Tibial nerve (tissue), 4 donors: ENCODE measurements at regions not wholly inside any gene's neighbourhood (a gene's known extent, or its start where the extent isn't known, plus 50 kb on each side); places are given as distances from the start of the nearest gene placed in this dataset.
"Not testable (repeated sequence)": the region's sequence is repeated elsewhere in the genome, so short reads cannot be mapped to it uniquely, and the experiment has no call there.

Experiments
- DNase-seq, 2 donors: peaks; one replicate each; pipeline ENCODE4 v3.0.0-alpha.2; 2019; ENCODE audit warnings: low spot score in 2 of 2
- H3K27ac ChIP-seq, 4 donors: fragments of 200-600 bp; sonication (generic) in 3 of 4; one replicate each; pipeline ENCODE4 v1.5.1; 2017 to 2019; ENCODE audit warnings: mild to moderate bottlenecking in 1 of 4
- H3K27me3 ChIP-seq, 2 donors: fragments of 200-600 bp; sonication (generic) in 1 of 2; one replicate each; pipeline versions ENCODE4 v1.5.1 to v1.6.0; 2017 to 2019
- H3K36me3 ChIP-seq, 3 donors: fragments of 200-600 bp; sonication (generic); one replicate each; pipeline ENCODE4 v1.5.1; 2018 to 2019
- H3K4me1 ChIP-seq, 4 donors: fragments of 200-600 bp; sonication (generic) in 3 of 4; one replicate each; pipeline ENCODE4 v1.5.1; 2017 to 2019
- H3K4me3 ChIP-seq, 4 donors: fragments of 200-600 bp; sonication (generic) in 3 of 4; one replicate each; pipeline ENCODE4 v1.5.1; 2017 to 2019; ENCODE audit warnings: mild to moderate bottlenecking in 1 of 4, moderate library complexity in 1 of 4
- H3K9me3 ChIP-seq, 4 donors: fragments of 200-600 bp; sonication (generic) in 3 of 4; one replicate each; pipeline ENCODE4 v1.5.1; 2017 to 2019
- EP300 ChIP-seq, 2 donors: sonication (generic); formaldehyde crosslinking; IDR thresholded peaks; one replicate each; pipeline ENCODE4 v1.6.1; 2017; ENCODE audit warnings: antibody characterized with exemption in 2 of 2, mild to moderate bottlenecking in 1 of 2
- POLR2A ChIP-seq, 2 donors: fragments of 450-650 bp; IDR thresholded peaks; one replicate each; pipeline ENCODE4 v1.6.1; 2017; ENCODE audit warnings: antibody characterized with exemption in 2 of 2, mild to moderate bottlenecking in 2 of 2, moderate library complexity in 2 of 2
- WGBS, 2 donors: methylation state at CpG; one replicate each; pipeline ENCODE4 v1.1.5; 2018; 5-methylcytosine and 5-hydroxymethylcytosine counted together
- TF ChIP-seq, protein P1 (sequence below), 5 experiments: fragments of 200-600 bp in 3 of 5; fragments of 450-650 bp in 2 of 5; sonication (generic) in 3 of 5; IDR thresholded peaks; one replicate each; pipeline ENCODE4 v1.5.1; 2016 to 2019; ENCODE audit warnings: antibody characterized with exemption in 5 of 5, mild to moderate bottlenecking in 3 of 5, moderate library complexity in 2 of 5

DNA sequence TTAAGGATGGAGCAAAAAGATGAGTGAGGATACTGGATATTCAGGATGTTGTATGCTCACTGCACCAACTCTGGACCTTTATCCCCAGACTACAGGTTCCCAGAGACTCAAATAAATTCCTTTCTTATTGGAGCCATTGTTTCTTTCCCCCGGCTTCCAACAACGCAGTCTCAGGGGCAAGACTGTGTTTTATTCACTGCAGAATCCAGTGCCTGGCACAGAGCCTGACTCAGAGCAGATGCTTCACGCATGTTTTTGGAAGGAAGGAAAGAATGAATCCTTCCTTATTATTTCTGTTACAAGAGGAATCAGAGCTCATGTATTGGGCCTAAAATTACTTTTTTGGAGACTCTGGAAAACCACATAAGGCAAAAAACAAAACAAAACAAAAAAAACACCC is 96.0 kb upstream of the VGLL4 start:
- no peak overlapping the region for H3K27ac ChIP-seq
- H3K36me3 ChIP-seq = no peaks in the 10 kb centered on the region
- no peaks in the 10 kb centered on the region for H3K27me3 ChIP-seq
- no peaks in the 10 kb centered on the region for H3K9me3 ChIP-seq
- DNase-seq = peak in 1 of 2 donors; percentile 18
- no peak overlapping the region for H3K4me3 ChIP-seq
- H3K4me1 ChIP-seq = no peaks in the 10 kb centered on the region
- WGBS, 2 donors = 12 to 13% methylated on average over 3 of the region's 3 CpGs
- TF ChIP-seq EP300 (IDR thresholded peaks at IDR 0.05) (no peak), POLR2A (IDR thresholded peaks at IDR 0.05) (no peak)
- TF ChIP-seq, protein P1, sequence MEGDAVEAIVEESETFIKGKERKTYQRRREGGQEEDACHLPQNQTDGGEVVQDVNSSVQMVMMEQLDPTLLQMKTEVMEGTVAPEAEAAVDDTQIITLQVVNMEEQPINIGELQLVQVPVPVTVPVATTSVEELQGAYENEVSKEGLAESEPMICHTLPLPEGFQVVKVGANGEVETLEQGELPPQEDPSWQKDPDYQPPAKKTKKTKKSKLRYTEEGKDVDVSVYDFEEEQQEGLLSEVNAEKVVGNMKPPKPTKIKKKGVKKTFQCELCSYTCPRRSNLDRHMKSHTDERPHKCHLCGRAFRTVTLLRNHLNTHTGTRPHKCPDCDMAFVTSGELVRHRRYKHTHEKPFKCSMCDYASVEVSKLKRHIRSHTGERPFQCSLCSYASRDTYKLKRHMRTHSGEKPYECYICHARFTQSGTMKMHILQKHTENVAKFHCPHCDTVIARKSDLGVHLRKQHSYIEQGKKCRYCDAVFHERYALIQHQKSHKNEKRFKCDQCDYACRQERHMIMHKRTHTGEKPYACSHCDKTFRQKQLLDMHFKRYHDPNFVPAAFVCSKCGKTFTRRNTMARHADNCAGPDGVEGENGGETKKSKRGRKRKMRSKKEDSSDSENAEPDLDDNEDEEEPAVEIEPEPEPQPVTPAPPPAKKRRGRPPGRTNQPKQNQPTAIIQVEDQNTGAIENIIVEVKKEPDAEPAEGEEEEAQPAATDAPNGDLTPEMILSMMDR (IDR thresholded peaks at IDR 0.05) = no peak

DNA sequence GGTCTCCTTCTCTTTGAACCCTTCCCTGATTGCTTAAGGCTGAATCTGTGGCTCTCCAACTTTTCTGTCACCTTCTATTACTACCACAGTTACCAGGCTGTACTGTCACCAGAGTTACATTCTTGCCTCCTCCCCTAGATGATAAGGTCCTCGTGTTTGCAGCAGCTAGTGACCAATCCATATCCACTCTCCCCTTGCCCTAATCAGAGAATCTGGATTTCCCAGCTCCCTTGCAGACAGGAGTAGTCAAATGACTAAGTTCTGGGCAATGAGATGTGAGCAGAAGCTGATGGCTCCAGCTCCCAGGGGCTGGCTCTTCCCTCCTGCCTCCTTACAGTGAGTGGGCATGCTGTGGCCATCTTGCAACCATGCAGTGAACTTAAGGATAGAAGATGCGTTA is 95.4 kb upstream of the VGLL4 start:
- H3K27me3 ChIP-seq = no peaks in the 10 kb centered on the region
- TF ChIP-seq POLR2A (IDR thresholded peaks at IDR 0.05) (no peak), EP300 (IDR thresholded peaks at IDR 0.05) (no peak)
- TF ChIP-seq, protein P1 (IDR thresholded peaks at IDR 0.05) = no peak
- no peaks in the 10 kb centered on the region for H3K9me3 ChIP-seq
- no peak for DNase-seq
- no peaks in the 10 kb centered on the region for H3K4me1 ChIP-seq
- no peak overlapping the region for H3K27ac ChIP-seq
- WGBS, 2 donors = 61 to 64% methylated on average over 2 of the region's 2 CpGs
- no peak overlapping the region for H3K4me3 ChIP-seq
- no peaks in the 10 kb centered on the region for H3K36me3 ChIP-seq

DNA sequence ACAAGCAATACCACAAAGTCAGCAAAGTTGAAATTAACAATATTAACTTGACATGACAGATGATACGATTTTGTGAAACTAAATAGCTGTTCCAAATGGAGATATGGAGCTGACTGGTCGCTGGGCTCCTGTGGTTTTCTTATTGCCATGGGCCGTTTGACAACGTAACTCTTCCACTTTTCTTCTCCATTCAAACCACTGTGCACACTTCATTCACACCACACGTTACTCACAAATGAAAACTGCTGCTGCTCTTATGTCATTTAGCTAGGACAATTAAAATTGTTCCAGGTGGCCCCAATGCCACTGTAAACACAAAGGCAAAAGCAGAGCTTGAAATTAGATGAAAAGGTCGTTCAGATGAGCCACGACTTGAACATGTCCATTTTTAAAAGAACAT is 94.0 kb upstream of the VGLL4 start:
- H3K4me1 ChIP-seq = no peaks in the 10 kb centered on the region
- 76 to 82% methylated on average over 7 of the region's 7 CpGs for WGBS, 2 donors
- DNase-seq = no peak
- no peaks in the 10 kb centered on the region for H3K9me3 ChIP-seq
- no peak overlapping the region for H3K4me3 ChIP-seq
- H3K36me3 ChIP-seq = no peaks in the 10 kb centered on the region
- H3K27ac ChIP-seq = no peak overlapping the region
- TF ChIP-seq, protein P1 (IDR thresholded peaks at IDR 0.05) = no peak
- TF ChIP-seq POLR2A (IDR thresholded peaks at IDR 0.05) (no peak), EP300 (IDR thresholded peaks at IDR 0.05) (no peak)
- H3K27me3 ChIP-seq = no peaks in the 10 kb centered on the region

DNA sequence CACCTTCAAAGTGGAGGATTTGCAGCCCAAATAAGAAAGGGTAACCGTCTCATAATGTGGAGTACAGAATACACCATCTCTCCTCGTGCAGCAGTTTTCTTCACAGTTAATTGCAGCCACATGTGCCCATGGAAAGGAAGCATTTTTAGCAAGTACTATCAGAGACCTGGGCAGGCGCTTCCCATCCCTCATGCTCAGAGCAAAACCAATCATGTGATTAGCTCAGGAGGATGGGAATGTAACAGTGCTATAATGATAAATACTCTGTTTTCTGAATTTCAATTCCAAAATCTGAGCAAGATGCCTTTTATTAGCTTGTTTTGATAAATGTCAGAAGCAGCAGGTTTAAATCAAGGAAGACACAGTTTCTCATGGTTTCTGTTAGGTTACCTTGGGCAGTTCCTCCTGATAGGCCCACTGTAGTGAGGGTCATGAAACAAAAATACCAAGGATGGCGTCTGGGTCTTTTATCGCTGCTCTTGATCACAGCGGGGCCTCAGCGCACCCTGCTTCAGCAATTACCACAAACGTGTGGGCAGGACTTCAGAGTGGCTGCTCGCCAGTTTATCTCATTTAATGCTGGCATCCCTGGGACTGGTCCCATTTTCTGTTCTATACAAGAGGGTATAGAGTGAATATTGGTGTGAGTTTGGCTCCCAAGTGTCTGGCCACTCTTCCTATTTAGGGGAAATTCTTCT is 92.6 kb upstream of the VGLL4 start:
- TF ChIP-seq, protein P1 (IDR thresholded peaks at IDR 0.05) = no peak
- TF ChIP-seq POLR2A (IDR thresholded peaks at IDR 0.05) (no peak), EP300 (IDR thresholded peaks at IDR 0.05) (no peak)
- no peak for DNase-seq
- Histone ChIP-seq H3K27ac (no peak overlapping the region), H3K4me1 (no peaks in the 10 kb centered on the region), H3K9me3 (no peaks in the 10 kb centered on the region), H3K4me3 (no peak overlapping the region), H3K27me3 (no peaks in the 10 kb centered on the region), H3K36me3 (no peaks in the 10 kb centered on the region)
- WGBS, 2 donors = 63 to 65% methylated on average over 9 of the region's 9 CpGs

DNA sequence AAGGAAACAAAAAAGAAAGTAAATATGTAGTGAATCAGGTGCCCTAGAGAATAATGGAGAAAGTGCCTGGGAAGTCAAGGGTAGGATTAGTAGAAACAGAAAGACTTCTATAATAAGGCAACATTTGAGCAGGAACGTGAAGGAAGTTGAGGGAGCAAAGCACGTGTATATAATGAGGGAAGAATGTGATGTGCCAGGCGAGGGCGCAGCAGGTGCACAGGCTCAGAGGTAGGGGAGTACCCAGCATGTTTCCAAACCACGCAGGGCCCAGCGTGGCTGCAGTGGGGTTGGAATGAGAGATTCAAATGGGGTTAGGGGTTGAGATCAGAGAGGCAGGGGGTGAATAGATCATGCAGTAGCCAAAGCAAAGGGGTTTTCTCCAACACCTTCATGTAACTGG is 91.9 kb upstream of the VGLL4 start:
- Histone ChIP-seq H3K27ac (no peak overlapping the region), H3K9me3 (no peaks in the 10 kb centered on the region), H3K27me3 (no peaks in the 10 kb centered on the region), H3K4me1 (no peaks in the 10 kb centered on the region), H3K36me3 (no peaks in the 10 kb centered on the region), H3K4me3 (no peak overlapping the region)
- 51 to 63% methylated on average over 6 of the region's 6 CpGs for WGBS, 2 donors
- TF ChIP-seq POLR2A (IDR thresholded peaks at IDR 0.05) (no peak), EP300 (IDR thresholded peaks at IDR 0.05) (no peak)
- TF ChIP-seq, protein P1 (IDR thresholded peaks at IDR 0.05) = no peak
- no peak for DNase-seq

DNA sequence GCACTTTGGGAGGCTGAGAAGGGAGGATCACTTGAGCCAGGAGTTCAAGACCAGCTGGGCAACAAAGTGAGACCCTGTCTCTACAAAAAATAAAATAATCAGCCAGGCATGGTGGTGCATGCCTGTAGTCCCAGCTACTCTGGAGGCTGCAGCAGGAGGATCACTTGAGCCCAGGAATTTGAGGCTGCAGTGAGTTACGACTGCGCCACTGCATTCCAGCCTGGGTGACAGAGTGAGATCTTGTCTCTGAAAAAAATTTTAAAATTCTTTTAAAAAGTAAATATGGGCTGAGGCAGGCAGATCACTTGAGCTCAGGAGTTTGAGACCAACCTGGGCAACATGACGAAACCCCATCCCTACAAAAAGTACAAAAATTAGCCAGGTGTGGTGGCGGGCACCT is 91.4 kb upstream of the VGLL4 start:
- not testable (repeated sequence) for DNase-seq, H3K4me1 ChIP-seq, H3K27ac ChIP-seq, H3K27me3 ChIP-seq, H3K4me3 ChIP-seq, H3K9me3 ChIP-seq, H3K36me3 ChIP-seq
- 96 to 97% methylated on average over 4 of the region's 4 CpGs for WGBS, 2 donors
